Loucy (cell line): ENCODE measurements at regions not wholly inside any gene's neighbourhood (a gene's known extent, or its start where the extent isn't known, plus 50 kb on each side); places are given as distances from the start of the nearest gene placed in this dataset.

ENCODE experiments used
- H2AFZ ChIP-seq: fragments of 200-600 bp; sonication (generic); 2 replicates; pipeline ENCODE4 v1.6.0; 2016; ENCODE audit warnings: antibody characterized with exemption, mild to moderate bottlenecking, low read length, moderate library complexity
- H3F3A ChIP-seq: fragments of 200-600 bp; 2 replicates; pipeline ENCODE4 v1.6.0; 2016; ENCODE audit warnings: antibody characterized with exemption, low read depth, mild to moderate bottlenecking
- H3K27me3 ChIP-seq: fragments of 200-600 bp; sonication (generic); 2 replicates; pipeline ENCODE4 v1.6.1; 2014; ENCODE audit warnings: low read length, mild to moderate bottlenecking; ENCODE audit not compliant: insufficient read depth, poor library complexity, severe bottlenecking
- H3K36me3 ChIP-seq: fragments of 200-600 bp; sonication (generic); 2 replicates; pipeline ENCODE4 v1.6.1; 2016; ENCODE audit warnings: low read length; ENCODE audit not compliant: insufficient read depth
- H3K4me1 ChIP-seq: fragments of 200-600 bp; sonication (generic); 2 replicates; pipeline ENCODE4 v1.5.1; 2014; ENCODE audit warnings: low read length, mild to moderate bottlenecking; ENCODE audit not compliant: insufficient read depth, poor library complexity, severe bottlenecking
- H3K4me2 ChIP-seq: fragments of 200-600 bp; sonication (generic); 2 replicates; pipeline ENCODE4 v1.6.0; 2014; ENCODE audit warnings: antibody characterized with exemption, low read length, low read depth, mild to moderate bottlenecking; ENCODE audit not compliant: poor library complexity, severe bottlenecking
- H3K4me3 ChIP-seq: fragments of 200-600 bp; sonication (generic); 2 replicates; pipeline ENCODE4 v1.5.1; 2014; ENCODE audit warnings: low read length, mild to moderate bottlenecking, mixed read lengths; ENCODE audit not compliant: poor library complexity, severe bottlenecking
- H3K79me2 ChIP-seq: fragments of 200-600 bp; sonication (generic); 2 replicates; pipeline ENCODE4 v1.6.1; 2014; ENCODE audit warnings: low read length; ENCODE audit not compliant: insufficient read depth
- H3K9ac ChIP-seq: fragments of 200-600 bp; sonication (generic); 2 replicates; pipeline ENCODE4 v1.6.0; 2014; ENCODE audit warnings: mild to moderate bottlenecking, low read depth, low read length, moderate library complexity; ENCODE audit not compliant: poor library complexity, severe bottlenecking
- H3K9me2 ChIP-seq: fragments of 200-600 bp; sonication (generic); replicated peaks from 2 replicates; pipeline ENCODE4 v1.6.1; 2016; ENCODE audit warnings: low read depth, low read length, mixed read lengths
- H3K9me3 ChIP-seq: fragments of 200-600 bp; sonication (generic); 2 replicates; pipeline ENCODE4 v1.6.1; 2014; ENCODE audit warnings: mild to moderate bottlenecking, antibody characterized with exemption, low read length, low read depth; ENCODE audit not compliant: insufficient read depth
- H4K20me1 ChIP-seq: fragments of 200-600 bp; sonication (generic); 2 replicates; pipeline ENCODE4 v1.6.0; 2014; ENCODE audit warnings: antibody characterized with exemption, low read length, mild to moderate bottlenecking; ENCODE audit not compliant: insufficient read depth, poor library complexity, severe bottlenecking
- EZH2phosphoT487 ChIP-seq: fragments of 200-600 bp; IDR thresholded peaks from 2 replicates; pipeline ENCODE4 v1.6.1; 2018; ENCODE audit warnings: antibody characterized with exemption, mild to moderate bottlenecking, moderate library complexity, borderline replicate concordance
- TF ChIP-seq, protein P1 (sequence below): fragments of 200-600 bp; sonication (generic); conservative IDR thresholded peaks from 2 replicates; pipeline ENCODE4 v1.5.1; 2014; ENCODE audit warnings: mild to moderate bottlenecking, antibody characterized with exemption, low read length

GRCh38 chr6:11329726-11330412 is 97.4 kb upstream of the NEDD9 start:
- peaks cover 34% of the 10 kb centered on the region for H3K4me1 ChIP-seq
- no peak overlapping the region for H3K4me3 ChIP-seq
- no peaks in the 10 kb centered on the region for H4K20me1 ChIP-seq
- no peaks in the 10 kb centered on the region for H3K9me3 ChIP-seq
- H3K36me3 ChIP-seq: no peaks in the 10 kb centered on the region
- H3K9me2 ChIP-seq: no peaks in the 10 kb centered on the region
- peaks cover 2% of the 10 kb centered on the region; the same call in 1 of the 2 replicates for H3F3A ChIP-seq
- H2AFZ ChIP-seq: no peak overlapping the region
- H3K4me2 ChIP-seq: peak overlapping the region; percentile 54
- H3K79me2 ChIP-seq: no peaks in the 10 kb centered on the region
- TF ChIP-seq, protein P1, sequence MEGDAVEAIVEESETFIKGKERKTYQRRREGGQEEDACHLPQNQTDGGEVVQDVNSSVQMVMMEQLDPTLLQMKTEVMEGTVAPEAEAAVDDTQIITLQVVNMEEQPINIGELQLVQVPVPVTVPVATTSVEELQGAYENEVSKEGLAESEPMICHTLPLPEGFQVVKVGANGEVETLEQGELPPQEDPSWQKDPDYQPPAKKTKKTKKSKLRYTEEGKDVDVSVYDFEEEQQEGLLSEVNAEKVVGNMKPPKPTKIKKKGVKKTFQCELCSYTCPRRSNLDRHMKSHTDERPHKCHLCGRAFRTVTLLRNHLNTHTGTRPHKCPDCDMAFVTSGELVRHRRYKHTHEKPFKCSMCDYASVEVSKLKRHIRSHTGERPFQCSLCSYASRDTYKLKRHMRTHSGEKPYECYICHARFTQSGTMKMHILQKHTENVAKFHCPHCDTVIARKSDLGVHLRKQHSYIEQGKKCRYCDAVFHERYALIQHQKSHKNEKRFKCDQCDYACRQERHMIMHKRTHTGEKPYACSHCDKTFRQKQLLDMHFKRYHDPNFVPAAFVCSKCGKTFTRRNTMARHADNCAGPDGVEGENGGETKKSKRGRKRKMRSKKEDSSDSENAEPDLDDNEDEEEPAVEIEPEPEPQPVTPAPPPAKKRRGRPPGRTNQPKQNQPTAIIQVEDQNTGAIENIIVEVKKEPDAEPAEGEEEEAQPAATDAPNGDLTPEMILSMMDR: no peak
- TF ChIP-seq EZH2phosphoT487: no peak
- no peaks in the 10 kb centered on the region for H3K27me3 ChIP-seq
- H3K9ac ChIP-seq: no peak overlapping the region

DNA sequence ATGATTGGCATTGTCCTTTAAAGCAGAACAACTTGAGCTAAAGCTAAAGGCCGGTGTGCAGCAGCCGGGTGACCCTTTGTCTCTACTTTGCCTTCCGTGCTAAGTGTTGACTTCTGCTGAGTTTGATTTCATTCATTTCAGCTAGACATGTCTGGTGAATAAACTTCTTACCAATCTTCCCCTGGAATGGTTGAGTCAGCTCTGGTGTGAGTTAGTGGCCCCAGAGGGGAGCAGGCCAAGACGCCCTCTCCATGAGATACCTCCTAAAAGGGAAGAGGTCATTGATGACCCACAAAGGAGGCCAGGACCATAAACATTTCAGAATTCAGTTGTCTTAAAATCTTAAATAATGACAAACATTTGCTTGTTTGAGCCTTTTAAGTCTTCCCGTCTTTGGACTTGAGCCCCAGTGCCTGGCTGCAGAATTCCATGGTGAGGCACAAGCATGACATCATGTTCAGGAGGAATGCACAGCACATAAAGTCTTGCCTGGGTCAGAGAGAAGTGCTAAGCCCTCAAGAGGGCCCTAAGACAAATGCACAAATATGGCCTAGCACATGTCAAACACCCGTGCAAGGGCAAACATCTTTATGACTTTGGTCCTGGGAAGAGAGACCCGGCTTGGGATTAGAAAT is 96.3 kb upstream of the NEDD9 start:
- Histone ChIP-seq H3K4me2 (no peak overlapping the region), H2AFZ (no peak overlapping the region), H3F3A (peaks cover 2% of the 10 kb centered on the region; the same call in 1 of the 2 replicates), H3K27me3 (no peaks in the 10 kb centered on the region), H3K9me3 (no peaks in the 10 kb centered on the region), H3K79me2 (no peaks in the 10 kb centered on the region), H3K36me3 (no peaks in the 10 kb centered on the region), H3K9me2 (no peaks in the 10 kb centered on the region), H3K4me3 (no peak overlapping the region), H3K4me1 (peaks cover 34% of the 10 kb centered on the region), H4K20me1 (no peaks in the 10 kb centered on the region), H3K9ac (no peak overlapping the region)
- TF ChIP-seq, protein P1: no peak
- TF ChIP-seq EZH2phosphoT487: no peak

DNA sequence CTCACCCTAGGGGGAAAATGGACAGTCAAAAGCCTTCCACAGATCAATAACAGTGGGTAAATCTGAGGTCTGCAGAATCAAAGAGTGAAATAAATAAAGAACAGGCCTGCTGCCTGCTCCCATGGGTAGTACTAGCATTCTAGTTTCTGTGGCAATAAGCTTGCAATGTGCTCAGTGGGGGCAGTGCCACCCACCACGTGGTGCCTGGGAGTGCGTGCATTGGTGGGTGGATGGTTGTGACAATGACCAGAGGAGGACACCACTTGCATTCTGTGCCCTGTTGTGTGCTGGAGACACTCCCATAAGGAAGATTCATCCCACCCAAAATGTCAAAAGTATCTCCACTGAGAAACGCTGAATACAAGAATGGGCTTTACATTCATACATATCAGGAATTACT is 95.5 kb upstream of the NEDD9 start:
- TF ChIP-seq, protein P1: no peak
- no peak for TF ChIP-seq EZH2phosphoT487
- H4K20me1 ChIP-seq: no peaks in the 10 kb centered on the region
- H3K36me3 ChIP-seq: no peaks in the 10 kb centered on the region
- H3K4me1 ChIP-seq: peaks cover 34% of the 10 kb centered on the region
- H3F3A ChIP-seq: peaks cover 2% of the 10 kb centered on the region; the same call in 1 of the 2 replicates
- no peaks in the 10 kb centered on the region for H3K27me3 ChIP-seq
- no peak overlapping the region for H3K4me2 ChIP-seq
- no peaks in the 10 kb centered on the region for H3K9me3 ChIP-seq
- H3K9me2 ChIP-seq: no peaks in the 10 kb centered on the region
- H3K79me2 ChIP-seq: no peaks in the 10 kb centered on the region
- H3K9ac ChIP-seq: no peak overlapping the region
- H3K4me3 ChIP-seq: no peak overlapping the region
- H2AFZ ChIP-seq: no peak overlapping the region
